CD4-positive, alpha-beta T cell treated with Interleukin-6 at 100 ng/mL for 8 hours (primary cell): ENCODE measurements at regions not wholly inside any gene's neighbourhood (a gene's known extent, or its start where the extent isn't known, plus 50 kb on each side); places are given as distances from the start of the nearest gene placed in this dataset.
"Not testable (repeated sequence)": the region's sequence is repeated elsewhere in the genome, so short reads cannot be mapped to it uniquely, and the experiment has no call there.

Experiments used
- DNase-seq: peaks from one replicate; pipeline ENCODE4 v3.0.0-alpha.2; 2020; ENCODE audit warnings: mixed read lengths, low spot score

DNA sequence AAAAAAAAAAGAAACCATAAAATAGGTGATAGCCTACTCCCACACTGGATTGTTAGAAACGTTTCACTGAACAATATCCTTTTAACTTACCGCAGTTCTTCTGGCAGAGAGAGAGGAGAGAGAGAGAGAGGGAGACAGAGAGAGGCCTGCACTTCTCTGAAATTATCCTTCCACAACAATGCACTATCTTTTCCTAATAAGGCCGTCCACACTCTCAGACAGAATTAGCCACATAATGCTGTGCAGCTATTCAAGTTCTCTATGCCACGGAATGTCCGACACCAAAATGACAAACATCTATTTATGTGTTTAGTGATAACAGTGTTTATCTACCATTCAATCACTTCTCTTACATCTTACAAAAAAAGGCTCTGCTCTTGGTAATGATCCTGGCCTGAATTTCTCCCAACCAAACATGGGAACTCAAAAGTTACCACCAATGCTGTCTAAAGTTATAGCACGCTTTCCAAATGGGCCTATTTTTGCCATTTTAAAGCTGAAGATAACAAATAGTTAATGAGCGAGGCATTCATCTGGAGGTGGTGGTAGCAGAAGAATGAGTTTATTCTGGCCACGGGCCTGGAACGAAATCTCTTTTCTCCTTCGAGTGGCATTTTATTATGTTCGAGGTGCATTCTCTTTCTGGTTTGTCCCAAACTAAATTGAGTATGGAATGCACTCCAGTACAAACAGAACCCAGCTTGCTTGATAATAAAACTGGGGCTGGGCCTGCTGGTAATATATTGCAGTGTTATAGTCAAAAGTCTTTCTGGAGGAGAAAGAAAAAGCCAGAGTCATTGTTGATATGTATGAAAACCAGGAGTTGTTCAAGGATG lies 160.2 kb upstream of the SVIL start:
- DNase-seq, result no peak

- DNase-seq, result no peak
Observed at GRCh38 chr10:29791773-29792172, 157.0 kb upstream of the SVIL start.

DNA sequence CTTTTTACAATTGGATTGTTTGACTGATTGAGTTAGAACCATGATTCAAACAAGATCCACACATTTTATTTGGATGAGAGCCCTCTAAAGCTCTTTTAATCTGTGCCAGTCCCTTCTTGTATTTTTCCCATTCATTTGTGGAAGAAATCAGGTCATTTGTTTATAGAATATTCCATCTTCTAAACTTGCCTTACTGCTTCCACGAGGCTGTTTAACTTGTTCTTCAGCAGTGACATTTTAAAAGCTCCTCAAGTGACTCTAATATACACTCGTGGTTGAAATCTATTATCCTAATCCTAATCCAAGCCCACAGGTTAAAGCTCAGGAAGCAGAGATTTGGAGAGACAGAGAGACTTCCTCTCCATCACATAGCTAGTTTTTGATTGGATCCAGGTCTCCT lies 155.4 kb upstream of the SVIL start:
- DNase-seq, result no peak

- no peak for DNase-seq
Observed at GRCh38 chr10:29788113-29788512, 153.3 kb upstream of the SVIL start.

DNA sequence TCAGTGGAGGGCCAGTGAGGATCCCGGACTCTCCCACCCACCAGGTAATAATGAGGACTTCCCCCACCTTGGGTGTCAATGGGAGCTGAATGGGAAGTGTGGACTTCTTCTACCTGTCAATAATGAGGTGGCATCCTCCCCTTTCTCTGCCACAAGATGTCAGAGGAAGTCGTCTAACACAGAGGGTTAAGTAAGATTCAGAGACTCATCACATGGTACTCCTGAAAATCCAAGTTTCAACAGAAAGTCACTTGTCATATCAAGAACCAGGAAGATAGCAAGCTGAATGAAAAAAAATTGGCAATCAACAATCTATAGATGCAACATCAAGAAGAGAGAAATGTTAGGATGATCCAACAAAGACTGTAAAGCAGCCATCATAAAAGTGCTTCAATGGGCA lies 150.9 kb upstream of the SVIL start:
- DNase-seq, result no peak

- no peak for DNase-seq
Observed at GRCh38 chr10:29784175-29784773, 149.5 kb upstream of the SVIL start.

GRCh38 chr10:29783201-29783947 lies 148.6 kb upstream of the SVIL start:
- no peak for DNase-seq

GRCh38 chr10:29780639-29781038 lies 145.9 kb upstream of the SVIL start:
- no peak for DNase-seq

DNA sequence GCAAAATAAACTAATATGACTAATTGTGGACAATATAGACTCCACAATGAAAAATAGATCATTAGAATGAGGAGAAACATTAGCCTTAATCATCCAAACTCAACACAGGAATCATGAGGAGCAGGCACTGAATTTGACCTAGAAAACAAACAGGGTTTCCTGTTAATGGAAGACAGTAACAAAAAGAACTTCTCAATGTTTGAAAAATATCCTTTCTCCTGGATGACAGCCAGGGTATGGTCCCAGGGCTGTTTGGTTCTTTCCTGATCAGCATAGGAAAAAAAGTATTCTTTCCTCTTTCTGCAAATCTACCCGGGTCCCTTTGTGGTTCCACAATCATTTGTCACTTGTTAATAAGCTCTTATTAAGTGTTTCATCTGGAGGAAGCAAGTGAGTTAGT lies 145.3 kb upstream of the SVIL start:
- no peak for DNase-seq

- no peak for DNase-seq
Observed at GRCh38 chr10:29776246-29776645, 141.5 kb upstream of the SVIL start.

DNA sequence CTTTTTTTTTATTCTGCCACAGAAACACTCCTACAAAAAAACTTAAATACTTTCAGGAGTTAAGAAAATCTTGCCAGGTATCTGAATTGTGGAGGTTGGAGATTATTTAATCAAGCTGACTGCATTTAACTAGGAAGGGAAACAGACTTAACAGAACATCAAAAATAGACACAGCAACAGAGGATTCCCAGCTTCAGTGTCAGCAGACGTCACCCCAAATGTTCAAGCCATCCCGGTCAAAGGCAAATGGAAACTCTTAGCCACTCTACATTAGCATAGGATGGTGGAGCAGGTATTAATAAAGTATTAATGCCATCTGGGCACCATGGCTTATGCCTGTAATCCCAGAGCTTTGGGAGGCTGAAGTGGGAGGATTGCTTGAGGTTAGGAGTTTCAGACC lies 139.7 kb upstream of the SVIL start:
- no peak for DNase-seq

DNA sequence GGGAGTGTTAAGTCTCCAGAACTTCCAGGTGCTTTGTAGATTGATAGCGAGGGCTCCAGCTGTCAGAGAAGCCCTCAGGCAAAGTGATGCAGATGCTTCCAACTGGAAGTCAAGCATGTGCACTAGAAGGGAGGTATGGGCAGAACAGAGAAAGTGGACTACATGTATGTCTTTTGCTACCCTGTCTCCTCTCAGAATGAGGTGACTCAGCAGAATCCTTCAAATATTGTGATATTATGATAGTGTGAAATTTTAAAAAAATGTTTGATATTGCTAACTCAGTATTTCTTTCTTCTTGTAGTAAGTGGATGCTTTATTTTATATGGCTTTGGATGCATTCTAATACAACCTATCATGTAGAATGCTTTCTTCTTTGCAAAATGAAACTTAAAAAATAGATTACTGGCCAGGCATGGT lies 138.9 kb upstream of the SVIL start:
- no peak for DNase-seq

DNA sequence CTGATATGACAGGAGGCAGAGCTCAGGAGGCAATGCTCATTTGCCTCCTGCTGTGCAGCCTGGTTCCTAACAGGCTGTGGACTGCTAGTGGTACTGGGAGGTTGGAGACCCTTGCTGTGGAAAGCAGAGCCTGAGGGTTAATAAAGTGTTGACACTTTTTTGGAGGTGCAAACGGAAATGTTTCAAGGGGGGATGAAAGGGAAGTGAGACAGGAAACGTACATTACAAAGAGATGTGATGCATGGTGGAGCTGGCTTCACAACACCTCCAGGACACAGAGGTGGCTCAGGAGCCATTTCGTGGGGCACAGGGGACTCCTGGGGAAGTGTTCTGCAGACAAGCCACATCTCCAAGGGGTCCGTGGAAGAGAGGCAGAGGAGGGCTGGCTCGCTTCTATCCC lies 137.6 kb upstream of the SVIL start:
- DNase-seq, result no peak

- DNase-seq, result no peak
Observed at GRCh38 chr10:29771376-29771775, 136.6 kb upstream of the SVIL start.

DNA sequence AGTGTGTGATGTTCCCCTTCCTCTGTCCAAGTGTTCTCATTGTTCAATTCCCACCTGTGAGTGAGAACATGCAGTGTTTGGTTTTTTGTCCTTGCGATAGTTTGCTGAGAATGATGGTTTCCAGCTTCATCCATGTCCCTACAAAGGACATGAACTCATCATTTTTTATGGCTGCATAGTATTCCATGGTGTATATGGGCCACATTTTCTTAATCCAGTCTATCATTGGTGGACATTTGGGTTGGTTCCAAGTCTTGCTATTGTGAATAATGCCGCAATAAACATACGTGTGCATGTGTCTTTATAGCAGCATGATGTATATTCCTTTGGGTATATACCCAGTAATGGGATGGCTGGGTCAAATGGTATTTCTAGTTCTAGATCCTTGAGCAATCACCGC lies 134.5 kb upstream of the SVIL start:
- not testable (repeated sequence) for DNase-seq

DNA sequence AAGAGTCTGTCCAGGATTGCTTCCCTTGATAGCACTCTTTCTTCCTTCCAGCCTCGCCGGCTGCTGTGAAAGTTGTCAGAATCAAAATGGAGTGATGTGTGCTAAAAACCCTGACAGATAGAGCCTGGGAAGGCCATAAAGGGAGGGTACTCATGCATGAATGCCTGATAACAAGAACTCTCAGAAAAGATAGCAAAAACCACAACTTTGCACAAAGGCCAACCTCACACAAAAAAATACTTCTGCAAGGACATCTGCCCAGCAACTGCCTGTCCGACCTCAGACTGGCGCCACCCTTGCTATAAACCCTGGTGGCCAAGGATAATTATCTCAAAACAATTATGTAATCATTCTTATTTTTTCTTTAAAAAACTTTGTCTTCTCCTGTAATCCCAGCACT lies 133.2 kb upstream of the SVIL start:
- DNase-seq, result no peak

DNA sequence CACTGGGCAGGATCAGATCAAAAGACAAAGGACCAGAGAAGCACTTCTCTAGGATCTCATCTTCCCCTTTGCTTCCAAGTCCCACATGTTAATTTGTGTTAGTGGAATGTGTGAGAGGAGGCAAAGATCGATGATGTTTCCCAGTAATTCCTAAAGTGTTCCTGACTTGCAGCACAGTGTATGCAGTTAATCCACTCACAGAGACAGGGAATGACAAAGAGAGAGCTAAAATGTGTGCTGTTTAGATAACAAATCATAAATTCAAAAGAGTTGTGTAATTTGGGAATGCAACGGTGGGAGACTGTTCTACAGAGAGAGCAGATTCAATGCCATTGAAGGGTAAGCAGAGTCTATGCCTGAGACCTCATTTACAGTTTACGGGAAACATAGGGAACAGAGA lies 132.0 kb upstream of the SVIL start:
- DNase-seq, result no peak

- DNase-seq, result no peak
Observed at GRCh38 chr10:29765330-29765729, 130.6 kb upstream of the SVIL start.

- no peak for DNase-seq
Observed at GRCh38 chr10:29763396-29763795, 128.6 kb upstream of the SVIL start.

GRCh38 chr10:29761916-29762315 lies 127.1 kb upstream of the SVIL start:
- DNase-seq, result no peak

- DNase-seq, result no peak
Observed at GRCh38 chr10:29760138-29760900, 125.5 kb upstream of the SVIL start.

- no peak for DNase-seq
Observed at GRCh38 chr10:29757551-29758297, 123.0 kb upstream of the SVIL start.
